ENCODE measurements at regions not wholly inside any gene's neighbourhood (a gene's known extent, or its start where the extent isn't known, plus 50 kb on each side); places are given as distances from the start of the nearest gene placed in this dataset.

DNA sequence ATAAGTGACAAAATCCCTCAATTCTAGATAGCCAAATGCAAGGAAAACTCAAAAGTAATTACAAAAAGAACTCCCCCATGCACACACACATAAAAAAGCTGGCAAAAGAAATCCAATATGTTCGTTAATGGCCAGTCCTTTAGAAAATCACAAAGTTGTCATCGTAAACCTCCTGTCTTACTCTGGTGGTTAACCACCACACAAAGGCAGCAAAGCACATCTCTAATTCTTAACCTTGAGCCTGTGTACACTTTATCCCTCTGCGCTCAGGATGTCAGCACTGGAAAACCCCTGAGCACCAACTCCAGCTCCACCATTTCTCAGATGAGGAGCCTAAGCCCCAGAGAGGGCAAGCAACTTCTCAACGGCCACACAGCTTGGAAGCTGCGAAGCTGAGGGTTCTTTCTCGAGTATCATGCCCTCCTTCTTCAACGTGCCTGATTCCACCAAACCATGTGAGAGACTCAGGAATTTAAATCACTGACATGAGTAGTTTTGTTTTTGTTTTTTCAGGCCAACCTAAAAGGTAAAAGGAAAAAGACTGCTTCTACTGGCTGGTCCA, 72.5 kb downstream of the C16orf95 start:
- no peak for DNase-seq

DNA sequence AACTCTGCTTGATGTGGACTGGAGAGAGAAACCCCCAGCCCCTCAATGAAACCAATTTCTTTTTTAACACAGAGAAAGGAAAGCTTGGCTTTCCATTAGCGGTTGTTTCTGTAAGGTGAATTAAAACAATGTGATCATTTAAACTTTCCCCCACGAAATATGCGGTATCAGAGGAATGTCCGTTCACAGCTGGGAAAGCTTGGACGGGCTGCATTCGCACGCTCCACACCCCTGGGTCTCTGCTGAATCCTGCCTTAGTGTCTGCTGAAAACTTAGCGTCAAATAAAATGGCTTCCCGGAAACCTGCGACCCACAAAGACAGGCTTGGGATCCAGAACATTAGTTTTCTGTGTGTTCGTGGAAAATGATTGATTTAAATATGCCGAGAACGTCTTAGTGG, 71.7 kb downstream of the C16orf95 start:
- no peak for DNase-seq

DNA sequence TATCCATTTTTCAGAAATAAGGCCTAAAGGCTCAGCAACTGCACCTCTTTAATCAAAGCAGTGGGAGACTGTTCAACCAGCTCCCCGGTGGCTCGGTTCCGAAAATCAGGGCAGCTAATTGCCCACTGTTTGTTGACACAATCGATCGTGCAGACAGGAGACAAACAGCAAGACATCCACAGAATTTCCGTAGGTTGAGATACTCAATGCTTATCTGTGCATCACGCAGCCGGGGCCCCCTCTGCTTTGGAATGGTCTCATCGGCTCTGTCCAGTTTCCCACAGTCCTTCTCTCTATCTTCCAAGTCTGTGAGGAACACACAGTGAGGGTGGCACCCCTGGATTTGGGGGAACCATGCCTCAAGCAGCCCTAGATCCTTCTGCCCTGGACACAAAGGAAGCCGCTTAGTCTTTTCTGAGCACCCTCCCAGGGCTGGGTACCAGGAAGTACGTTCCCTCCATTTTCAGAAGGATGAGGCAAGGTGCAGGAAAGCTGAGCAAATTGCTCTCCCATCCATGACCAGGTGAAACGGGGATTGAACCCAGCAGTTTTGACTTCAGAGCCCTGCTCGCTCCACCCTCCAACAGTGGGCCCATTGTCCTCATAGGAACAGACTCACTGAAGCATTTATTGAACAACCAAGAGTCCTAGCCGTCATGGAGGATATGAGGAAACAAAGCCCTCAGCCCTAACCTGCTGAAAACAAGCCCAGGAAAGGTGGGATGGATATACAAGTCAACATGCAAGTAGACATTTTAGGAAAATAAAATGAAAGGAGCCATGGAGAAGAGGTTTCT, 70.7 kb downstream of the C16orf95 start:
- DNase-seq: no peak

DNA sequence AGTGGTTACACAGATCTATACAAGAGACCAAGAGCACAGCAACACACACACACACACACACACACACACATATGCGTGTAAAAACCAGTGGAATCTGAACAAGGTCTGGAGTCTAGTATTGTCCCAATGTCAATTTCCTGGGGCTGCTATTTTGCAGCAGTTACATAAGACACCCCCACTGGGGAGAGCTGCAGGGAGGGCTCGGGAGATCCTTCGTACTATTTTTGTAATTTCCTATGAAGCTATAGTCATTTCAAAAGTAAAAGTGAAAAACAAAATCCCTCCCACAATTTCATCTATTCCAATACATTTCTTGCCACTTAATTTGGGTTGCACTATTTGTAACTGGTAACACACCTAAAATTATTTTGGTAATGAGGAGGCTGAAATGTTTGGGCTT, 68.5 kb downstream of the C16orf95 start:
- DNase-seq: no peak

DNA sequence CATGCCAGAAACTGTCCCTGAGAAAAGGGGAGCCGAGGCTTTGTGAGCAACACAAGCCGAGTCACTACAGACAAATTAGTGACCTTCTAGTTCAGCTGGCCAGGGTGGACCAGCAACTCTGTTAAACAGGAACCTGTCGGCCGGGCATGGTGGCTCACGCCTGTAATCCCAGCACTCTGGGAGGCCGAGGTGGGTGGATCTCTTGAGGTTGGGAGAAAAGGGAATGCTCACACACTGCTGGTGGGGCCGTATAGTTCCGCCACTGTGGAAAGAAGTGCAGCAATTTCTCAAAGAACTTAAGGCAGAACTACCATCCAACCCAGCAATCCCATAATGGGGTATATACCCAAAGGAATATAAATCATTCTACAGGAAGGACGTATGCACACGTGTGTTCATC, 67.8 kb downstream of the C16orf95 start:
- no peak for DNase-seq

DNA sequence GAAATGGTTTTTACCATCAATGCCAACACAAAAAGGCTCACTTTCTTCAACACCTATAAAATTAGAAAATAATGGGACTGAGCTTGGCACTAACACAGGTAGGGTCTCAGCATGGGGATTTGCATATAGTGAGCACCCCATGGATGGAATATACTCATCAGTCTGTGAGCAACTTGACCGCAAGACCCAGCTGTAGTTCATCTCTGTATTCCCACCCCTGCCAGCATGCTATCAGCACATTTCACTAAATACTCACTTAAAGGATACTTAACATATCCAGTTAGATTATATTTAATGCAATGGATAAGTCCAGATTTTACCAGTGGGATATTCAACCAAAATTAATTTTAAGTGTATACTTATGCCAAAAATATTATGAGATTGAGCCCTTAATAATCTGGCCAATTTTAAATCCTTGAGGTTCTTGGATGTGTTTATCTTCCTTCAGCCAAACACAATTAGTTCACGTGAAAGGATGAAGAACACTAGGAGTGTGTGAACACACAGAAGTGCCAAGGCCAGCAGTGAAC, 66.7 kb downstream of the C16orf95 start:
- no peak for DNase-seq

DNA sequence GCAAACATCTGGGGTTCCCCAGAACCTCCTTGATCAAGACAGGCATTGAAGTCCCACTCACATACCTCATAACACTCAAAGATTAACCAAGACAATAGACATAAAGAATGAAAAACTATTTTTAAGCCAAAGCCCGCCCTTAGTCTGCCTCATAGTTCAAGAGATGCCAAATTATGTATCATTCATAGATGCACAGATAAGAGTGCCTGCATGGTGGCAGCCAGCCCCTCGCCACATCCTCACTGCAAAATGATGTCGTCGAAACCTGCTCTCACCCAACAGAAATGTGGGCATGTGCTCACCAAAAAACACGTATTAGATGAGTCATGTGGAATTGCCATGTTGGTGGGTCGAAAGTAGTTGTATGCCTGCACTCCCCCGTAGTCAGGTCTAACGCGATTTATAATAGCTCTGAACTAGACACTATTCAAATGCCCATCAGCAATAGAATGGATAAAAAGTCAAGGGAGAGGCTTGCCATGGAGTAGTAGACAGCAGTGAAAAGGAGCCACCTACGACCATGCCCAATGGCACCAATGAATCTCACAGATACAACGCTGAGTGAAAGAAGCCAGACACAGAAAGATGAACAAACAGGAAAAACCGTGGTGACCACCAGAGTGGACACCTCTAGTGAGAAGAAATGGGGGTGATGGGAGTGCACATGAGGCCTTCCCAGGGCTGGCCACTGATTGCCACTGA, 64.8 kb downstream of the C16orf95 start:
- DNase-seq: no peak
